Upper lobe of left lung (tissue), 4 donors: ENCODE measurements at regions not wholly inside any gene's neighbourhood (a gene's known extent, or its start where the extent isn't known, plus 50 kb on each side); places are given as distances from the start of the nearest gene placed in this dataset.

ENCODE experiments used
- EP300 ChIP-seq, 4 donors: sonication (generic); formaldehyde crosslinking; IDR thresholded peaks; one replicate each; pipeline ENCODE4 v1.5.1; 2017; ENCODE audit warnings: antibody characterized with exemption in 4 of 4, control low read depth in 2 of 4
- TF ChIP-seq, protein P1 (sequence below), 6 experiments: fragments of 450-650 bp in 4 of 6; fragments of 200-600 bp in 2 of 6; sonication (generic) in 2 of 6; IDR thresholded peaks; one replicate each; pipeline ENCODE4 v1.5.1; 2016 to 2019; ENCODE audit warnings: antibody characterized with exemption in 6 of 6

DNA sequence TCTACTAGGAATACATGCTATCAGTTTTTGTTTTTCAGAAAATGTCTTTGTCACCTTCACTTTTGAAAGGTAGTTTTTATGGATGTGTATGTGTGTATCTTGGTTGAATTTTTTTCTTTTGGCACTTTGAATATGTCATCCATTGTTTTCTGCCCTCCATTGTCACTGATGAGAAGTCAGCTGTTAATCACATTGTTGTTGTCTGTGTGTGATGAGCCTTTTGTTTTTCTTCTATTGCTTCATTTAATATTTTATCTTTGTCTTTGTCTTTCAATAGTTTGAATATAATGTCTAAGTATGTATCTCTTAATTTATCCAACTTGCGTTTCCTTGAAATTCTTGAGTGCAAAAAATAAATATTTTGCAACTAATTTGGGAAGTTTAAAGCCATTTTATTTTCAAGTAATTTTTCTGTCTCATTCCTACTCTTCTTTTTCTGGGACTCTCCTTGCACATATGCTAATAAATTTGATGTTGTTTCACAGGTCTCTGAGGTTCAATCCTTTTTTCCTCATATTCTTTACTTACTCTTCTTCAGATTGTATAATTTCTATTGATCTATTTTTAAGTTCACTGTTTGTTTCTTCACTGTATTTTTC lies 546.9 kb upstream of the GHITM start:
- TF ChIP-seq, protein P1, sequence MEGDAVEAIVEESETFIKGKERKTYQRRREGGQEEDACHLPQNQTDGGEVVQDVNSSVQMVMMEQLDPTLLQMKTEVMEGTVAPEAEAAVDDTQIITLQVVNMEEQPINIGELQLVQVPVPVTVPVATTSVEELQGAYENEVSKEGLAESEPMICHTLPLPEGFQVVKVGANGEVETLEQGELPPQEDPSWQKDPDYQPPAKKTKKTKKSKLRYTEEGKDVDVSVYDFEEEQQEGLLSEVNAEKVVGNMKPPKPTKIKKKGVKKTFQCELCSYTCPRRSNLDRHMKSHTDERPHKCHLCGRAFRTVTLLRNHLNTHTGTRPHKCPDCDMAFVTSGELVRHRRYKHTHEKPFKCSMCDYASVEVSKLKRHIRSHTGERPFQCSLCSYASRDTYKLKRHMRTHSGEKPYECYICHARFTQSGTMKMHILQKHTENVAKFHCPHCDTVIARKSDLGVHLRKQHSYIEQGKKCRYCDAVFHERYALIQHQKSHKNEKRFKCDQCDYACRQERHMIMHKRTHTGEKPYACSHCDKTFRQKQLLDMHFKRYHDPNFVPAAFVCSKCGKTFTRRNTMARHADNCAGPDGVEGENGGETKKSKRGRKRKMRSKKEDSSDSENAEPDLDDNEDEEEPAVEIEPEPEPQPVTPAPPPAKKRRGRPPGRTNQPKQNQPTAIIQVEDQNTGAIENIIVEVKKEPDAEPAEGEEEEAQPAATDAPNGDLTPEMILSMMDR (IDR thresholded peaks at IDR 0.05), result no peak
- TF ChIP-seq EP300 (IDR thresholded peaks at IDR 0.05), result no peak
